ENCODE measurements at regions not wholly inside any gene's neighbourhood (a gene's known extent, or its start where the extent isn't known, plus 50 kb on each side); places are given as distances from the start of the nearest gene placed in this dataset.

GRCh38 chr21:14722841-14723483, 176.8 kb upstream of the SAMSN1 start:
- TF ChIP-seq POLR2A (IDR thresholded peaks at IDR 0.05) (no peak), POLR2AphosphoS5 (IDR thresholded peaks at IDR 0.05) (no peak), CTCF (IDR thresholded peaks at IDR 0.05) (no peak)

All from prostate gland (tissue), 2 donors.